GM04504 (cell line): ENCODE measurements at regions not wholly inside any gene's neighbourhood (a gene's known extent, or its start where the extent isn't known, plus 50 kb on each side); places are given as distances from the start of the nearest gene placed in this dataset.
"Not testable (repeated sequence)": the region's sequence is repeated elsewhere in the genome, so short reads cannot be mapped to it uniquely, and the experiment has no call there.

Experiments
- DNase-seq: peaks from one replicate; pipeline ENCODE4 v3.0.0-alpha.2; 2012; ENCODE audit warnings: low read depth

GRCh38 chr11:82533628-82534327, 199.9 kb downstream of the FAM181B start:
- no peak for DNase-seq

GRCh38 chr11:82529936-82530335, 203.7 kb downstream of the FAM181B start:
- no peak for DNase-seq

GRCh38 chr11:82527081-82527584, 206.5 kb downstream of the FAM181B start:
- no peak for DNase-seq

- no peak for DNase-seq
These were observed 210.5 kb downstream of the FAM181B start for GRCh38 chr11:82523141-82523540.

- DNase-seq, result no peak
These were observed 212.2 kb downstream of the FAM181B start for GRCh38 chr11:82521427-82521826.

- no peak for DNase-seq
These were observed 226.4 kb downstream of the FAM181B start for GRCh38 chr11:82507288-82507687.

GRCh38 chr11:82505379-82505778, 228.3 kb downstream of the FAM181B start:
- no peak for DNase-seq

GRCh38 chr11:82501174-82501573, 232.5 kb downstream of the FAM181B start:
- not testable (repeated sequence) for DNase-seq

- no peak for DNase-seq
These were observed 238.7 kb downstream of the FAM181B start for GRCh38 chr11:82494988-82495432.

- no peak for DNase-seq
These were observed 258.8 kb downstream of the FAM181B start for GRCh38 chr11:82474876-82475275.

GRCh38 chr11:82465481-82465880, 268.2 kb downstream of the FAM181B start:
- DNase-seq, result no peak

GRCh38 chr11:82462608-82463242, 270.9 kb downstream of the FAM181B start:
- no peak for DNase-seq

- DNase-seq, result no peak
These were observed 274.9 kb downstream of the FAM181B start for GRCh38 chr11:82458761-82459160.

GRCh38 chr11:82458147-82458546, 275.5 kb downstream of the FAM181B start:
- no peak for DNase-seq

GRCh38 chr11:82450996-82451395, 282.7 kb downstream of the FAM181B start:
- no peak for DNase-seq

- DNase-seq, result no peak
These were observed 327.1 kb downstream of the FAM181B start for GRCh38 chr11:82406611-82407010.

- DNase-seq, result no peak
These were observed 328.2 kb downstream of the FAM181B start for GRCh38 chr11:82405421-82405820.

- no peak for DNase-seq
These were observed 328.7 kb downstream of the FAM181B start for GRCh38 chr11:82404981-82405380.

GRCh38 chr11:82403640-82404305, 329.9 kb downstream of the FAM181B start:
- no peak for DNase-seq

- peak; percentile 22 for DNase-seq
These were observed 335.3 kb downstream of the FAM181B start for GRCh38 chr11:82398300-82398815.

- not testable (repeated sequence) for DNase-seq
These were observed 337.0 kb downstream of the FAM181B start for GRCh38 chr11:82396639-82397038.

- no peak for DNase-seq
These were observed 349.4 kb downstream of the FAM181B start for GRCh38 chr11:82384308-82384707.
